Stimulated activated CD4-positive, alpha-beta T cell treated with anti-CD3 and anti-CD28 coated beads, Interleukin-4, amount 100 ng/mL, for 4 hours (primary cell): ENCODE measurements at regions not wholly inside any gene's neighbourhood (a gene's known extent, or its start where the extent isn't known, plus 50 kb on each side); places are given as distances from the start of the nearest gene placed in this dataset.

ENCODE experiments used
- DNase-seq, 2 experiments: peaks; one replicate each; pipeline ENCODE4 v3.0.0-alpha.2; 2020

DNA sequence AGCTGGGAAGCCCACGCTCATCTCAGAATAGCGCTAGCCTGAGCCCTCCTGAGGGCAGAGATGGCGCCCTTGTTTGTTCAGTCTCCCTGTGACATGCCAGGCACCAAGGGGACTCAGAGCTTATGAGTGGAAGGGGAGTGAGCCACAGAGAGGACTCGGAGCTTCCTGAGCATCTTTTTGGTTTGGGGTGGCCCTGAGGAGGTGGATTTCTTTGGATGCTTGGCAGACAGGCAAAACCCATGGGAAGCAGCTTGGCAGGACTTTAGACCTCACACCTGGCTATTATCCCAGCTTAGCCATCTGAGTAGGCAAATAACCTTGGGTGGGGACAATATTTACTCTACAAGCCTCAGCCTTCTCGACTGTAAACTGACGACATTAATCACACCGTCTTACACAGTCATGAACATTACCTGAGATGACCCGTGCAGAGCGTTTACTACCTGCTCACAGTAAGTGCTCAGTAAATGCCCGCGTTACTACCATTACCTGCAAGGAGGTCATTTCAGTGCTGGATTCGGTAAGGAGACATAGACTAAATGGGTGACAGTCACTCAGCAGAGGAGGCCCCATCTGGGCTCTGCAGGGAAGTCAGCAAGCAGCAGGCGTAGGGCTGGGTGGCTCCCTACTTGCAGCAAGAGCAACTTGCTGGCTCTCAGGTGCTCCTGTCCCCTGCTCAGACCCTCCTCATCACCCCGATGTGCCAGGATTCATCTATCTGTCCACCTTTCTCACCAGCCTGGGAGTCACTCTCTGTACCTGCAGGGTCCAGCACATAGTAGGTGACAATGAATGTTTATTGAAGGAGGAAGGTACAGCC, 54.9 kb downstream of the KLHDC7A start:
- no peak for DNase-seq

DNA sequence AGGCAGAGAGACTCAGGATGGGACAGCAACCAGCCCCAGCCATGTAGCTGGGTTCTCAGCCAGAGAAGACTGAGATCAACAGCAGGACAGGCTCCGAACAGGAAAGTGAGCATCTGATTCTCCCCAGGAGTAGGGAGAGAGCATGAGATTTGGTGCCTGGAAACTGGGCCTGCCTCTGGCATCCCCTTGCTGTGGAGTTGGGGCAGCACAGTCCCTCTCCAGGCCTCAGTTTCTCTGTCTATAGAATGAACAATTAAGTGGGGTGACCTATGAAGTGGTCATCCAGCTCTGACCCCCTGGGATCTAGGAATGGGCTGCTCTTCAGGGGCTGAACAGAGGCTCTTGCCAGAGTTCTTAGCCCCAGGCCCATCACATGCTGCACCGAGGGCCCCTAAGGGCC, 55.6 kb downstream of the KLHDC7A start:
- DNase-seq: no peak

- no peak for DNase-seq
These were observed 56.2 kb downstream of the KLHDC7A start for GRCh38 chr1:18536915-18537314.

GRCh38 chr1:18537386-18538306, 56.9 kb downstream of the KLHDC7A start:
- DNase-seq: no peak

DNA sequence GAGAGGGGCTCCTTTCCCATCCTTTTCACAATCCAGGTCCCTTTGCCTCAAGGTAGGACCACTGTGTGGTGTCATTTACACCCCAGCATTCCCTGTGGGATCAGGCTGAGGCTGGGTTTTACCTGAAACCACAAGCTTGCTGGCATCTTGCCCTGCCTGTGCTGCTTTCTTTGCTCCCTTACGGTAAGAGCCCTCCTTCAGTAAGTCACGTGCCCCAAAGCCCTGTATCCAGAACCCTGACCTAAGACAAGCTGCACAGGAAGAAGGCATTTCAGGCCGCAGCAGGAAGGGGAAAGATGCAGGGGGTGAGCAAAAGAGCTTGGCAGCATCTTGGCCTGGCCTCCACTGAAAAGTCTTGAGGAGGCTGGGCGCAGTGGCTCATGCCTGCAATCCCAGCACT, 58.4 kb downstream of the KLHDC7A start:
- no peak for DNase-seq

- no peak for DNase-seq
These were observed 59.5 kb downstream of the KLHDC7A start for GRCh38 chr1:18540136-18540765.

GRCh38 chr1:18541046-18541795, 60.5 kb downstream of the KLHDC7A start:
- no peak for DNase-seq

GRCh38 chr1:18542351-18542750, 61.6 kb downstream of the KLHDC7A start:
- DNase-seq: no peak

DNA sequence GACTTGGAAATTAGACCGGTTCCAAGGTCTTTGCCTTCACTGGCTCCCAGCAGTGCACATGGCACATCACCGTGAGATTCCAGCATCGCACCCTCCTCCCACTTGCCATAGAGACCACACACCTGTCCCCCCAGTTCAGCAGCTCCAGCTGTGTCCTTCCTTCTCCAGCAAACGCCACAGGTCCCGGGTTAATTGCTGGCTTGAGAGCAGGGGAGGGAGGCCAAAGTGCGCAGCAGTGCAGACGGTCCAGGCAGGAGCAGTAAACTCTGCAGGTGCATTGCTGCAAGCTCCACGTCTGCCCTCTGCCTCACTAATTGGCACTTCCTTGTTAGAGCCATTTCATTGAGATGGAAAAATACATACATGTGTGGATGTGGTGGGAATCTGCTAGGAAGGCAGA, 65.3 kb downstream of the KLHDC7A start:
- no peak for DNase-seq

DNA sequence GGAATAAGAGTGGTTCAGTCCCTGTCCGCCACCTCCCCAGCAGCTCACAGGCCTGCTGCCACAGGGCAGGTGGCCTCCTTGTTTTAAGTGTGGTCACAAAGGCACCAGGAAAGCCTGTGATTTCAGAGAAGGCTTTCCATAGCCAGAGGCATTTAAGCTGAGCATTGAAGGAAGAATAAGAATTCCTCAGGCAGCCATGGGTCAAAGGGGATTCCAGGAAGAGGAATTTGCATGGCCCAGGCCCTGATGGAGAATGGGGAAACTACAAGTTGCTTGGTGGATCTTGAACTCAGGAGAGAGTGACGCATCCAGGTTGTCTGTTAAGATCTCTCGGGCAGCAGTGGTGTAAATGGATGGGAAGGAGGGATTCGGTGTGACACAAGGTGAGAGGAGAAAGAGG, 66.7 kb downstream of the KLHDC7A start:
- DNase-seq: no peak

- no peak for DNase-seq
These were observed 67.9 kb downstream of the KLHDC7A start for GRCh38 chr1:18548643-18549042.

- no peak for DNase-seq
These were observed 68.4 kb downstream of the KLHDC7A start for GRCh38 chr1:18549106-18549505.

- no peak for DNase-seq
These were observed 69.2 kb downstream of the KLHDC7A start for GRCh38 chr1:18549906-18550305.

GRCh38 chr1:18552631-18553030, 71.9 kb downstream of the KLHDC7A start:
- DNase-seq: no peak

DNA sequence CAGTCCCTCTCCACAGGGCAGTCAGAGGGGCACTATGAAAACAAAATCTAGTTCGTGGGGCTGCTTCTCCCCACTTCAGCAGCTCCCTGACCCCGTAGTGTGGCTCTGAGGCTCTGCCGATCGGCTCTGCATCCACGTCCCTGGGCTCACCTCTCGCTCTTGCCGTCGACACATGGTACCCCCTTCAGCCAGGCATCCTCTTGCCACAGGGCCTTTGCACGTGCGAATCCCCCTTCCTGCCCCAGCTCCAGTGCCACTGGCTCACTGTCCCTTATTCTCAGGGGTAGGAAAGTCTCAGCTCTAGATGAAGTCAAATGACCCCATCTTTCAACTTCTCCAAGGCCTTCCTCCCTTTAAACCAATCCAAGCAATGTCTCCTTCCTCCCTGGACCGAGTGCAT, 72.7 kb downstream of the KLHDC7A start:
- DNase-seq: no peak

- DNase-seq: no peak
These were observed 73.4 kb downstream of the KLHDC7A start for GRCh38 chr1:18554099-18554498.

DNA sequence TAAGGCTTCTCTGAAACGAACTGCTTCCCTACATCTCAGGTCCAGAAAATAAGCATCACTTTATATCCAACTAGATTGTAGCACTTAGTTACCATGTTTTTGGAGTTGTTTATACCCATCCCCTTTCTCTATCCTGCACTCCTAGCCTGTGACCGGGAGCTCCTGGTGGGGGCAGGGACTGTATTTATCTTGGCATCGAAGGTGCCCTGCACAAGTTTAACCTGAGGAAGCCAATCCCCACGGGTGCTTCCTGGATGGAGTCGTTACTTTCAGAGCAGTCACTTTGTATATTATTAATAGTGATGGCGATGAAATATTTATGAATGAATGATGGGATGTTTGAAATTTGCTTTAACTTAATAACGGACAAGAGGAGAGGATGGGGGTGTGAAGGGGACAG, 73.9 kb downstream of the KLHDC7A start:
- no peak for DNase-seq

DNA sequence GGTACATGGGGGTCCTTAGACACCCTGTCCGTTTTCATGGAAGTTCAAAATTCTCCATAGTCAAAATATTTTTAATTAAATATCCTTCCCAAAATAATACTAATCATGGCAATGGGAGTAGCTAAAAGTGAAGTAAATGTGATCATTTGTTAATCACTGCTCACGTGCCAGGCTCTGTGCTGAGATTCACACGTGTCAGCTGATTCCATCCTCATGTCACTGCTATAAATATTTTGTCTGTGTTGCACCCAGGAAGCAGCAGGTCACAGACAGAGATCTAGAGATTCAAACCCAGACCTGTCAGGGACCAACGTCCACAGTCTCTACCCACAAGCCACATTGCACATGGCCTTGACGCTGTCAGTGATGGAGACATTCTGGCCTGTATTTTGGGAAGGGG, 74.3 kb downstream of the KLHDC7A start:
- no peak for DNase-seq

GRCh38 chr1:18556364-18556763, 74.3 kb upstream of the PAX7 start:
- DNase-seq: no peak

DNA sequence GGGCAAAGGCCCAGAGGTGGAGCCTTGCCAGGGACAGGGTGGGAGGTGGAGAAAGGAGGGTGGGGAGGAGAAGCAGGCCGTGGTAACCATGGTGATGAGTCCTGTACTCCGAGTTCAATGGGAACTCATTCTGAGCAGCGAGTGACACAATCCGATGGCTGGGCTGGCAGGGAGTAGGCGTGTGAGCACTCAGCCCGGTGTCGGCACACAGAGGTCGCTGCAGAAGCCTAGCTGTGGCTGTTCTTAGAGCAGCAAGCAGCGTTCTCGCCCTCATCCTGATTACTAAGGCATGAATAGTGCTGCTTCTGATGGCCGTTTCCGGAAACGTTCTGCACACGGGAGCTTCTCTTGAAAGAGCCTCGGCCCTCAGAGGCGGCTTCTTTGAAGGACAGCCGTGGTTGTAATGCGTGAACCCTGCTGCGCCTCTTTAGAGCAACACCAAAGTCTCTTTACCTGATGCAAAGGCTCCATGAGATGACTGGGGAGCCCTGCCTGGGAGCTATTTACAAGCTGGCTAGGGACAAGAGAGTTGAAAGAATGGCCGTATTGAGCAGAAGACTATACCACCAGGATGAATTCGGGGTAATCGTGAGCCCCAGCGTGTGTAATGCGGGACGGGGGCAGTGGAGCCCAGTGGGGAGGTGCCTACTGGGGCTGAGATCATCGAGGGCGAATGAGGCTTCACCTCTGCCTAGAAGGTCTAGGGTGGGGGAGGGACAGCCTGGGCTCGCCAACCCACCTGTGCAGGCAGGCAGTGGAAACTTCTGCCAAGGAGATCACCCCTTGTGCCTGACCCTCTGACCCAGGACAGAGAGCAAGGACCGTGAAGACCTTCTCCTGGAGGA, 72.8 kb upstream of the PAX7 start:
- DNase-seq: peak in 1 of 2 experiments; percentile 5

- DNase-seq: no peak
These were observed 70.0 kb upstream of the PAX7 start for GRCh38 chr1:18560692-18561091.

GRCh38 chr1:18561967-18562366, 68.7 kb upstream of the PAX7 start:
- no peak for DNase-seq
